ENCODE measurements at regions not wholly inside any gene's neighbourhood (a gene's known extent, or its start where the extent isn't known, plus 50 kb on each side); places are given as distances from the start of the nearest gene placed in this dataset.
"Not testable (repeated sequence)": the region's sequence is repeated elsewhere in the genome, so short reads cannot be mapped to it uniquely, and the experiment has no call there.

DNA sequence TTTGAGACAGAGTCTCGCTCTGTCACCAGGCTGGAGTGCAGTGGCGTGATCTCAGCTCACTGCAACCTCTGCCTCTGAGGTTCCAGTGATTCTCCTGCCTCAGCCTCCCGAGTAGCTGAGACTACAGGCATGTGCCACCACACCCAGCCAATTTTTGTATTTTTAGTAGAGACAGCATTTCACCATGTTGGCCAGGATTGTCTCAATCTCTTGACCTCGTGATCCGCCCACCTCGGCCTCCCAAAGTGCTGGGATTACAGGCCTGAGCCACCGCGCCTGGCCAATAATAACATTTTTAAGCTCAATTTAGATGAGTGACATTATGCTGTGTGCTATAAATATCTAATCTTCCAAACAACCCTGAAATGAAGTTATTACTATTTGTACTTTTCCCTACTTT is 338.8 kb upstream of the VRK2 start:
- not testable (repeated sequence) for H3K9me3 Mint-ChIP-seq; DNase-seq; H3K4me3 Mint-ChIP-seq; H3K4me1 Mint-ChIP-seq (ENCODE audit: low read depth); H3K27me3 Mint-ChIP-seq (ENCODE audit: low read depth); H3K36me3 Mint-ChIP-seq (ENCODE audit: insufficient read depth); ATAC-seq

GRCh38 chr2:57711991-57712390 is 334.6 kb upstream of the VRK2 start:
- Mint-ChIP-seq H3K4me3 (no peak overlapping the region), H3K9me3 (no peaks in the 10 kb centered on the region), H3K27me3 (ENCODE audit: low read depth) (no peaks in the 10 kb centered on the region), H3K36me3 (ENCODE audit: insufficient read depth) (no peaks in the 10 kb centered on the region), H3K4me1 (ENCODE audit: low read depth) (no peaks in the 10 kb centered on the region)
- no peak for ATAC-seq
- DNase-seq = no peak

- no peaks in the 10 kb centered on the region for H3K36me3 Mint-ChIP-seq (ENCODE audit: insufficient read depth)
- H3K4me3 Mint-ChIP-seq = peak overlapping the region; percentile 7
- peaks cover 5% of the 10 kb centered on the region for H3K4me1 Mint-ChIP-seq (ENCODE audit: low read depth)
- H3K9me3 Mint-ChIP-seq = no peaks in the 10 kb centered on the region
- H3K27me3 Mint-ChIP-seq (ENCODE audit: low read depth) = no peaks in the 10 kb centered on the region
- DNase-seq = peak; percentile 4
- ATAC-seq = peak; percentile 82
These were observed 325.6 kb upstream of the VRK2 start for GRCh38 chr2:57720728-57721627.

GRCh38 chr2:57725337-57725947 is 321.2 kb upstream of the VRK2 start:
- H3K9me3 Mint-ChIP-seq = no peaks in the 10 kb centered on the region

GRCh38 chr2:57726294-57726693 is 320.3 kb upstream of the VRK2 start:
- no peak overlapping the region for H3K4me3 Mint-ChIP-seq
- no peaks in the 10 kb centered on the region for H3K9me3 Mint-ChIP-seq
- ATAC-seq (no peak), DNase-seq (no peak)
- H3K27me3 Mint-ChIP-seq (ENCODE audit: low read depth) = no peaks in the 10 kb centered on the region
- H3K4me1 Mint-ChIP-seq (ENCODE audit: low read depth) = no peaks in the 10 kb centered on the region
- H3K36me3 Mint-ChIP-seq (ENCODE audit: insufficient read depth) = no peaks in the 10 kb centered on the region

More at GRCh38 chr2:57725337-57725947, 321.2 kb upstream of the VRK2 start:
- Mint-ChIP-seq H3K27me3 (ENCODE audit: low read depth) (no peaks in the 10 kb centered on the region), H3K4me3 (no peak overlapping the region), H3K4me1 (ENCODE audit: low read depth) (peaks cover 3% of the 10 kb centered on the region), H3K36me3 (ENCODE audit: insufficient read depth) (no peaks in the 10 kb centered on the region)
- DNase-seq (no peak), ATAC-seq (no peak)

DNA sequence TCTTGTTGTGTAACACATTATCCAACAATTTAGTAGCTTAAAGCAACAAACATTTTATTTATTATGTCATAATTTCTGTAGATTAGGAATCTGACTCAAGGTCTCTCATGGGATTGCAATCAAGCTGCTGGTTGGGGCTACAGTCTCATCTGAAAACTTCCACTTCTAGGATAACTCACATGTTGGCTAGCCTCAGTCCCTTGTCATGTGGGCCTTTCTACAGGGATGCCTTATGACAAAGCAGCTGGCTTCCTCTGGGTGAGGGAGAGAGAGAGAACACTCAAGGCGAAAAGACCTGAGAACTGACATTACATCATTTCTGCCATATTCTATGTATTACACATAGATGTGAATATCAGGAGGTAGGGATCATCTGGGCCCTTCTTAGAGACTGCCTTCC is 317.9 kb upstream of the VRK2 start:
- Mint-ChIP-seq H3K36me3 (ENCODE audit: insufficient read depth) (no peaks in the 10 kb centered on the region), H3K4me1 (ENCODE audit: low read depth) (no peaks in the 10 kb centered on the region), H3K9me3 (no peaks in the 10 kb centered on the region), H3K4me3 (no peak overlapping the region), H3K27me3 (ENCODE audit: low read depth) (no peaks in the 10 kb centered on the region)
- DNase-seq (no peak), ATAC-seq (no peak)

DNA sequence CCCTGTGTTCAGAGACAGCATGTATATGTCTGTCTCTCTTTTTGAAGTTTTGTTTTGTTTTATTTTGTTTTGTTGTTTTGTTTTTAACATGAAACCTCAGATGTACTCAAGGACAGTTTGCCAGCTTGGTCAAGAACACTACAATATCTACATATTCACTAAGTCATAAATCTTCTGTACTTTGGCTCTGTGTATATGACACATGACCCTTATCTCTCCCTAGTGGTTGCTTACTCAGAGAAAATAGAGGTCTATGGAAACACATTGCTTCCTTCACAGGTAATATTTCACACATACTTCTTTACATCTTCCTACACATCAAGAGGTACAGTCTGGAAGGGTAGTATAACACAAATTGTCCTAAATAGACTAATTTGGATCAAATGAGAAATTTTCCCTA is 312.6 kb upstream of the VRK2 start:
- Mint-ChIP-seq H3K4me3 (no peak overlapping the region), H3K4me1 (ENCODE audit: low read depth) (no peaks in the 10 kb centered on the region), H3K9me3 (no peaks in the 10 kb centered on the region), H3K36me3 (ENCODE audit: insufficient read depth) (no peaks in the 10 kb centered on the region), H3K27me3 (ENCODE audit: low read depth) (no peaks in the 10 kb centered on the region)
- ATAC-seq (no peak), DNase-seq (no peak)

GRCh38 chr2:57740891-57741290 is 305.7 kb upstream of the VRK2 start:
- Mint-ChIP-seq H3K36me3 (ENCODE audit: insufficient read depth) (no peaks in the 10 kb centered on the region), H3K4me1 (ENCODE audit: low read depth) (no peaks in the 10 kb centered on the region), H3K9me3 (no peaks in the 10 kb centered on the region), H3K27me3 (ENCODE audit: low read depth) (peaks cover 4% of the 10 kb centered on the region), H3K4me3 (no peak overlapping the region)
- DNase-seq (no peak), ATAC-seq (no peak)

DNA sequence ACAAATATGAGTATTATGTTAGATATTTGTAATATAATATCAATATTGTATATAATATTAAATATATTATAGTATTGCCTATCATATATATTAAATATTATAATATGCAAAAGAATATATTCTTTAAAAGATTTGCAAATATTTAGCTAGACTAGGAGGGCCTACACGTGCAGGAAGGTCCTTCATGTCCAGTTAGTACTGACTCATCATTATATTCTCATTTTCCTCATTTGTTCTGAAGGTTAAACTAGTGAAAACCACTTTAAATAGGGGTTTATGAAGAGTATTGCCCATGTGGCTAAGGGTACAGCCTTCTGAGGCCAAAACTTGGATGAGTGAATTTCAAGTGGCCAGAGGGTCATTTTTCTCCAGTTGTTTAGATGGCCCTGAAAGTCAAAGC is 293.0 kb upstream of the VRK2 start:
- H3K27me3 Mint-ChIP-seq (ENCODE audit: low read depth) = no peaks in the 10 kb centered on the region
- ATAC-seq (no peak), DNase-seq (no peak)
- H3K9me3 Mint-ChIP-seq = no peaks in the 10 kb centered on the region
- no peaks in the 10 kb centered on the region for H3K36me3 Mint-ChIP-seq (ENCODE audit: insufficient read depth)
- H3K4me3 Mint-ChIP-seq = no peak overlapping the region
- H3K4me1 Mint-ChIP-seq (ENCODE audit: low read depth) = no peaks in the 10 kb centered on the region

DNA sequence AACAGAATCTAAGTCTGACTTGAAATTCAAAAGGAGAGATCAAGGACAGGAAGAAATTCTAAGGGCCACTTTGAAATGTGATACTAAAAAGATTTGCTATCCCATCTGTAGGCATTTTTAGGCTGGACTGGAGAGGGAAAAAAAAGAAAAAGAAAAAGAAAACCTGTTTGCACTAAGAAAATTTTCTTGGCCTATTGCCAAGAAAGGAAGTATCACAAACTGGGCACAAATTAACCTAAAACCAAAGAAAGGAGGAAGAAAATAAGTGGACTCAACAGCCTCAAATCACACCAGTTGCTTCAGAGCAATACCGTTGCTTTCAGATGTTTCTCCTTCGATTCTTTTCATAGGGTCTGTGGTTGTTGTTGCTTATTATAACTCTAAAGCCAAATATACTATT is 287.9 kb upstream of the VRK2 start:
- no peak for ATAC-seq
- Mint-ChIP-seq H3K4me1 (ENCODE audit: low read depth) (peaks cover 3% of the 10 kb centered on the region), H3K4me3 (no peak overlapping the region)

DNA sequence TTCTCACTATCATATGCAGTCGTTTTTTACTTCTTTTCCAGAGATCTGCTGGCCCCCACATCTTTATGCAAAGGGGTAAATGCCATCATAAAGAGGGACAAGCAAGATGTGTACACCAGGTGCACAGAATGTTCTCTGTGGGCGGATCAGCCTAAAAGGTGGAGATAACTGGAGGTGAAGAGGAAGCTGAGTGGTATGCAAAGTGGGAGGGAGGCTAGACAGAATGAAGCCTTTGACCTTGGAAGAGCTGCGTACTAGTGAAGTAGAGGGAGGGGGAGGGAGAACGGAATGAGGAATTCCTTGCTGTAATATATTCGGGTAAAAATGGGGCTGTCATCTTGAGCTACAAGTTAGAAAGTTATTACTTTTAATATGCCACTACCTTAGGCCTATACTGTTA is 287.5 kb upstream of the VRK2 start:
- Mint-ChIP-seq H3K27me3 (ENCODE audit: low read depth) (peaks cover 7% of the 10 kb centered on the region), H3K36me3 (ENCODE audit: insufficient read depth) (no peaks in the 10 kb centered on the region), H3K4me3 (no peak overlapping the region), H3K4me1 (ENCODE audit: low read depth) (peaks cover 3% of the 10 kb centered on the region), H3K9me3 (no peaks in the 10 kb centered on the region)
- DNase-seq (no peak), ATAC-seq (no peak)

More for the DNA sequence above, 287.9 kb upstream of the VRK2 start:
- no peak for DNase-seq
- Mint-ChIP-seq H3K36me3 (ENCODE audit: insufficient read depth) (no peaks in the 10 kb centered on the region), H3K9me3 (no peaks in the 10 kb centered on the region), H3K27me3 (ENCODE audit: low read depth) (peaks cover 7% of the 10 kb centered on the region)

- Mint-ChIP-seq H3K9me3 (no peaks in the 10 kb centered on the region), H3K4me3 (peak overlapping the region; percentile 3), H3K27me3 (ENCODE audit: low read depth) (peaks cover 7% of the 10 kb centered on the region), H3K36me3 (ENCODE audit: insufficient read depth) (no peaks in the 10 kb centered on the region), H3K4me1 (ENCODE audit: low read depth) (peaks cover 3% of the 10 kb centered on the region)
- peak; percentile 83 to 87 for ATAC-seq
- peak; percentile 74 for DNase-seq
These were observed 286.7 kb upstream of the VRK2 start for GRCh38 chr2:57759822-57760300.

- Mint-ChIP-seq H3K4me3 (peak overlapping the region; percentile 3), H3K36me3 (ENCODE audit: insufficient read depth) (no peaks in the 10 kb centered on the region), H3K27me3 (ENCODE audit: low read depth) (peaks cover 7% of the 10 kb centered on the region), H3K9me3 (no peaks in the 10 kb centered on the region), H3K4me1 (ENCODE audit: low read depth) (peaks cover 3% of the 10 kb centered on the region)
- DNase-seq (no peak), ATAC-seq (no peak)
These were observed 286.2 kb upstream of the VRK2 start for GRCh38 chr2:57760381-57760801.

DNA sequence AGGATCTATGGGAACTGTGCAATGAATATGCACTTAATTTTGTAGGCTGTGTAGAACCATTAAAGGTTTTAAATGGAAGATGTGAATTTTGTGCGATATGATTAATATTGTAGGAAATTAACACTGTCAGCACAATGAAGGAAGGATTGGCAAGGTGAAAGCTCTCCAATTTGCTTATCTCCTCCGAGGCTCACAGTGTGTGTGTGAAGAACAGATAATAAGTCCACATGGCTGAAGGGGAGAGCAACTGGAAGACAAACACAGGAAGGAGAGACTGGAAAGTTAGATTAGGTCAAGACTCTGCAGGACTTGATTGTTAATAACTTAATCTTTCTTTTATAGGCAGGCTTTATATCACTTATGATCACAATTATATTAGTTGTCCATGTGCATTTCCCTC is 269.7 kb upstream of the VRK2 start:
- no peaks in the 10 kb centered on the region for H3K4me1 Mint-ChIP-seq (ENCODE audit: low read depth)
- H3K4me3 Mint-ChIP-seq = no peak overlapping the region
- no peaks in the 10 kb centered on the region for H3K9me3 Mint-ChIP-seq
- DNase-seq (no peak), ATAC-seq (no peak)
- H3K27me3 Mint-ChIP-seq (ENCODE audit: low read depth) = no peaks in the 10 kb centered on the region
- H3K36me3 Mint-ChIP-seq (ENCODE audit: insufficient read depth) = no peaks in the 10 kb centered on the region

DNA sequence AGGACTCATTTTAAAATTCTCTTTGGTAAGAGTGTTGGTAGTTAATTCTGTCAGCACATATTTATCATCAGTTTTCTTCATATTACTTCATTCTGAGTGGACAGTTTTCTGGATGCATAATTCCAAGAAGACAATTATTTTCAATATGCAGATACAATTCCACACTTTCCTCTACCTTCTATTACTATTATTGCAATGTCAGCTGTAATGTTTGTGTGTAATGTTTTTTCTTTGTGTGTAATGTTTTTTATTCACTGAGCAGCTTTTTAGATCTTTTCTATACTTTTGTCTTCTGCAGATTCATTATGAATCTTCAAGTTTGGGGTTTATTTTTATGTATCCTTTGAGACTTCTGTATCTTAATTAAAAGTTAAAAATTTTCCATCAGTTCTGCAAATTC is 264.0 kb upstream of the VRK2 start:
- ATAC-seq = no peak
- Mint-ChIP-seq H3K36me3 (ENCODE audit: insufficient read depth) (no peaks in the 10 kb centered on the region), H3K9me3 (no peaks in the 10 kb centered on the region), H3K27me3 (ENCODE audit: low read depth) (no peaks in the 10 kb centered on the region), H3K4me3 (no peak overlapping the region), H3K4me1 (ENCODE audit: low read depth) (no peaks in the 10 kb centered on the region)
- no peak for DNase-seq

Data from activated T-cell treated with anti-CD3 and anti-CD28 coated beads, Interleukin-2, amount 50 U/mL, for 4 hours (primary cell).